ENCODE measurements at regions not wholly inside any gene's neighbourhood (a gene's known extent, or its start where the extent isn't known, plus 50 kb on each side); places are given as distances from the start of the nearest gene placed in this dataset.

DNA sequence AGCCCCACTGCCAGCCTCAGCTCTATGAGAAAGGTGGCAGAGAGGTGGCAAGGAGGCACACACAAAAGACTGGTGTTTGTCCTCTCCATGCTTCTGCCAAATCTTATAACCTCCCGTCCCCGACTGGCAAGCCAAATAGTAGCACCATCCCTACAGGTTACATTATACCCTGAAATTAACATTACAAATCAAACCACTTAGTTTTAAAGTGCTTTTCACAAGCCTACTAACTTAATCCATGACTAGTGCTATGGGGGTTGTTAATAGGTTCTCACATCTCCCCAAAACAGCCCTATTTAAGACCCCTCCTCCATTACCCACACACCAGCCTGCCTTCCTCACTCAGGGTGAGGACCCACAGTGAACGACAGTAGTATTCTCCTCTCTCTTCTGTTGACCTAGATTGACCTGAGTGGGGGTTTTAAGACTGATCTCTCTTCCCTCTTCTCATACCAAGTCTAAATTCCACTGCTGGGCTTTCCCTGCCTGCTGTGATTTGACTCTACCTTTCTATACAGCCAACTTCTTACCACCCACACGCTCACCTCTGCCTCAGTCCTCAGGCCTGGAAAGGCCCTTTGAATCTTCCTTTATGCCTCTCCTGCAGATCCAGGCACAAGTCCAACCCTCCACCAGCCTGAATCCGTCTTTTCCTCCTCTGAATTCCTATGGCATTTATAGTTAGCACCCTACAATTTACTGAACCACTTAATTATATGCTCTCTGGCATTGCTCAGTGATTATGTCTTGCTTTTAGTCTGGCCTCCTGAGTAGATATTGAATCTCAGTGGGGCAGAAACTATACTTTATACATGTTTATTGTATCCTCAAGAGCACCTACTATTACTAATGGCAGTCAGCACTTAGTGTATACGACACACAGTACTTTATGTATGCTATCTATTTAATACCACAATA lies 116.1 kb downstream of the TMEM174 start:
- no peak for DNase-seq

DNA sequence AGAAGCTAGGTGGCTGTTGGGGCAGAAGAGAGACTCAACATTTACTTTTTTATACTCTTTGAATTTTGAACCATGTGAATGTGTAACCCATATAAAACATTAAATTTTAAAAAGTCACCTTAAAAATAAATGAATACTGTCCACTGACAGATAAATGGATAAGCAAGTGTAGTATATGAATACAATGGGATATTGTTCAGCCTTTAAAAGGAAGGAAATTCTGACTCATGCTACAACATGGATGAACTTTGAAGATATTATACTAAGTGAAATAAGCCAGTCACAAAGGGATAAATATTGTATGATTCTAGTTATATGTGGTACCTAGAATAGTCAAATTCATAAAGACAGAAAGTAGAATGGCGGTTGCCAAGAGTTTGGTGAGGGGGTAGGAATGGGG lies 113.9 kb downstream of the TMEM174 start:
- no peak for DNase-seq

DNA sequence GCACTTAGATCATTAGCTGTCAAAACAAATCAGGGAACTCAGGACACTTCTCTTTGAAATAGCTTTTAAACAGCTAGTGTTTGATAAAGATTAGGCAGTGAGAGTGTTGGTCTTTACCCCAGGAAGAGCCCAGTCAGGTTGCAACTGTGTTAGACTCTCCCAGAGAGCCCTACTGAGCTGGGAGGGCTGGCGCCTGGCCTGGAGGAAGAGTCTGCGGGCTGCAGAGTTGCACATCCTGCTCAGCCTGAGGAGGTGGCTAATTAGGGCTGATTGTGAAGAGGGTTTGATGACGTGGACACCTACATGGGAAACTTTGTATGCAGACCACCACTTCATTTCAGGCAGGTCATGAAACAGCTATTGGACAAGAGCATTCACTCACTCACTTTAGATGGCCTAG lies 112.0 kb downstream of the TMEM174 start:
- DNase-seq = no peak

DNA sequence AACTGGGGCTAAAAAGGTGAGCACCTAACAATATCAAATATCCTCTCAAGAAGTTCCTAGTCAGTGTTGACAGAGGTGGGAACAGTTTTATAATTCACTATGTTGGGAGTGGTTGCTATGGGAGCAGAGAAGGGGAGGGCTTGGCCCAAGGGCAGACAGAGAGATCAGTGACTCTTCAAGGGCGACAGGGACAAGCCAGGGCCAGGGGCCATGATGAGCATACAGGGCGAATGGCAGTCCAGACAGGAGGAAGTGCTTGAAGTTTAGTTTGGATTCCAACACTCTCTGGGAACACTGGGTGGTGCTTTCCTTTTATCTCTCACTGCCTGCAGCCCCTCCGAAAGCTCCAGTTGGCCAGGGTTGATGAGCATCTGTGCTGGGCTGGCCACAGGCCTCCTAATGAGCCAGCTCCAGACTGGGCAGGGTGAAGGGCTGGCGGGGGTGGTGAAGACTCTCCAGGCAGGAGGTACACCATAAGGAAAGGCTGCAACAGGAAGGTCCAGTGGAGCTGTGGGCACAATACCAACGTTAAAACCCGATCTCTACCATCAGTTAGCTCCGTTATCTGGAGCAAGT lies 111.3 kb downstream of the TMEM174 start:
- DNase-seq = no peak

DNA sequence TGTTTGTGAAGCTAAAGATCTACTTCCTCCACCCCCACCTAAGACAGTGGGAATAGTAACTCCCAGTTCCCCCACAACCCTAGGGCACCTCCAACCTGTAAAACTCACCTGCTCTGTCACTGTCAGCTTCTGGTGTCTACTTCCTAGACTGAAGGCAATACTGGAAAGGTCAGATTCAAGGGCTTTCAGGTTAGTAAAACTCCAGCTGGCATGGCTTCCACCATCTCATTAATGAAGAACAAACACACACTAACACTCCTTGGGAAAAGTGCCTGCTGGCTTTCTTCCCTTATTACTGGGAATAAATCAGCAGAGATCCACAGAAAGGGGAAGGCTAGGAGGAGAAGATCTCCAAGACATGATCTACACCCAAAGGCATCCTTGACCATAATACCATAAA lies 109.9 kb downstream of the TMEM174 start:
- DNase-seq = no peak

DNA sequence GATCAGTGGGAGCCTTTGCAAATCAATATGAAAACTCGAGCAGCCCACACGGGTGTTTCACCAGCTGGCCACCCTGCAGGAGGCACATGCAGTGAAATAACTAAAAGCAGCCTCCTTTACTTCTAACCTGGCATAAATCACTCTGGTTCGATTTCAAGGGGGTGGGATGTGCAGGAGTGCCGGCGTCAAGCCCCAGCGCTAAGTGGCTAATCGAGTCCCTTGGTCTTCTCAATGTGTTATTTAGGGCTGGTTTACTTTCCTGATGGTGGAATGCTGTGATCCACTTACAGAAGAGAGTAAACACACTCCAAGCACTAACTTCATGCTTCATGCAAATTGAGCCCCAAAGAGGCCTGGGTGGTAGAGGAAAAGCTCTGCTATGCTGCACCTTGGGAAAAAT lies 109.4 kb downstream of the TMEM174 start:
- DNase-seq = no peak

DNA sequence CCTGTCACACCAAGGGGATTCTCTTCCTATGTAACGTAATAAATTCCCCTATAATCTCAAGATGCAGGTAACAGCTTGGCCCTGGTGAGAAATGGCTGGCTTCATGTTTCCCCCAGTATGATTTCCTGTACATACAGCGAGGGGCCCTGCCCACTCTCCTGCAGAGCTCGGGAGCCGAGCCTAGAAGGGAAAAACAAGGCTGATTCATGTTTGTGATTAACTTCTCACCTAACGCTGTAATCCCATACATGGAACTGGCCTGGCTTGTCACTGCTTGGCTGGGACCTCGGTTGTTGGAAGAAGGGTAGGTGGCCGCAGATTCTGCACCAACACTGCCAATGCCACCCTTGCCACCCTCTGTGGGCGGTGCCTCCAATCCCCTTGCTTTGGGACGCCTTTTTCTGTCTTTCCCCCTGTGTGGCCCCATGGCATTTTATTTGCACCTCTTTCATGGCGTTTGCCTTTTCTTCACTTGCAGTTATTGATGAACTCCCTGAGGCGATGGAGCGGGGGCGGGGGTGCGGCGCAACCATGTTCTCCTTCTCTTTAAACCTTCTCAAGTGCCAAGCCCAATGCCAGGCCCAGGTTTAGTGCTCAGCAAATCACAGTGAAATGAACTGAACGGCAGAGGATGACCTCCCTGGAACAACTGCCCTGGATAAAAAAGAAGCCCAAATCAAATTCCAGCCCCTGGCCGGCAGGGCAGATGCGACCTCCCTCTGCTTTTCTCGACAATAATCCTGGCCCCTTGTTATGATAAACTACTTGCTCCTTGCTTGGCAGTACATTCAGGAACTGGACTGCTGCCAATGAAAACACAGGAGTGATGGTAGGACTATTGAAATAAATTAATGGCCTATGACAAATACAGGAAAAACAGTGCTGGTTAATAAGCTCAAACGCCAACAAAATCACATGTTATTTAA lies 108.1 kb downstream of the TMEM174 start:
- DNase-seq = no peak

DNA sequence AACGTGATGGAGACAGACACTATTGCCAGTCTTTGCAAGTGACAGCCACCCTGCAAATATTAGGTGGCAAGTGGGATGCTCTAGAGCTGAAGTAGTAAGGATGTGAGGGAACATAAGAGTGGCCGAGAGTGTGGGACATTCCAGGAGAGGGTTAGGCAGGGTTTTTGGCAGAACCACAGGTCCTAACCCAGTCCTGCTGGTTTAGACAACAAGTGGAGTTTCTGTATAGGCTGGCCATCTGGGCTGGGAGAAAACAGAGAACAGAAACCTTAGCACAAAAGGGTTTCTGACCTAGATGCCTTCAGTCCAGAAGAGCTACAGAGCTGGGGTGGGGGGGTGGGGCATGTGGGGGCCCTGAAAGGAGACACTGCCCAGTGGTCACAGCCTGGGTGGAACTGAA lies 107.4 kb downstream of the TMEM174 start:
- DNase-seq = no peak

DNA sequence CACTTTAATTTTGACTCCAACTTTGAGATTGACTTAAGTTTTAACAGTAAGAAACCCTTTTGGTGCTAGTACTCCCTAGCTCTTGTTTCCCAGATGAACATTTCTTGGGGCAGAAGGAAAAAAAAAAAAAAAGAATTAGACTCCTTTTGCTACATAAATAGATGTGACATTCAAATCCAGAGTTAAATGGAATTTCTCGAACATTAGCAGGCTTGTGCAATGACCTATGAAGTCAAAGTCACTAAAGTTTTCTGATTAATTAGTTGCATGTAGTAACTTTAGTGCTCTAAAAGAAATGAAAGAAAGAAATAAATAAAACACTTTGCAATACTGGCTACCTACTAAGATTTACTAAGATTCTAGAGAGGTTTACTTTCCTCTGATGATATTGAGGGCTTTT lies 106.8 kb downstream of the TMEM174 start:
- DNase-seq = no peak

DNA sequence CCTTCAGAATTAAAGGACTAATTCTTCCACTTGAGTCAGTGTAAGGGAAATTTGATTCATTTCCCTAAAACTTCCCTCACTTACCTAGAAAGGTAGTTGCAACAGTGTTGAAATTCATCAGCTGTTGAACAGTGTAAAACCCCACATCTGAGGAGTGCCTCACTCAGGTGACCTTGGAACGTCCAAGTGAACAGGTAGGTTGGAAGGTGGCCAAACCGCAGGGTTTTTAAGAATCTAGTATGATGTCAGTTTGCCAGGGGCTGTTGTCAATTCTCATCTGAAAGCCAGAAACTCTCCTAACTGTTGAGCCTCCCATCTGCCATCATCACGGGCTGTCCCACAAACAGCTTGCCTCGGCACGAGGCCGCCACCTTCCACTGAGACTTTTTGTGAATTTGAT lies 105.7 kb downstream of the TMEM174 start:
- DNase-seq = no peak

DNA sequence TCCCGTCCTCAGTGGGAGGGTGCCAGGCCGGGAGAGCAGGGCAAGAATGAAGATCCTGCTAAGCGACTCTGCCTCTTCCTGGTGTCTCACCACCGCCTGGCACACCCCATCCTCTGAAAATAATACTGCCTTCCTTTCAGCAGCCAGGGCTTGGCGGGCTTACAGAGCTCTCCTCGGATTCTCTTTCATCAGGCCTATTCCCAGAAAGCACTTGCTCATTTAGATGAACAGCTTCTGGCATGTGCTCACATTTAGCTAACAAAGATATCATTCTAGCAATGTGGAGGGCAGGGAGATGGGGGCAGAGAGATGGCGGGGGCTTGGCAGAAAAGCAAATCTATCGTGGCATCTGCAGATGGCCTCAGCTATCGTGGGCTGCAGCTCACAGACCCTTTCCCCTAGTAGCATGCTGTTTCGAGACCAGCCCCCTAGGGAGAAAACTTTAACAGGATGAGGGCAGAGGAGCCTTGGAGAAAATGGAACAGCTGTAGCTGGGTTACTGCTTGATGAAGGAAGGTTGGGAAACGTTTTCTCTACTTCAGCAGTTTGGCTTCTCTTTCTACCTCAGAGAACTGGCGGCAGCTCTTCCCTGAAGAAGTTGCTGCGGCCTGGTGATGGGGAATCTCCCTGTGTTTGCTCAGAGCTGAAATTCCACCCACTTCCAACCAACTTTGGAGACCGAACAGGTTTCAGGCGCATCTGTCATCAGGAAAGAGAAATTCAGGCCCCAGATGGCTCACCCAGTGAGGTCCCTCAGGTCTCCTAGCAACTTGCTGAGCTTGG lies 102.1 kb downstream of the TMEM174 start:
- DNase-seq = no peak

DNA sequence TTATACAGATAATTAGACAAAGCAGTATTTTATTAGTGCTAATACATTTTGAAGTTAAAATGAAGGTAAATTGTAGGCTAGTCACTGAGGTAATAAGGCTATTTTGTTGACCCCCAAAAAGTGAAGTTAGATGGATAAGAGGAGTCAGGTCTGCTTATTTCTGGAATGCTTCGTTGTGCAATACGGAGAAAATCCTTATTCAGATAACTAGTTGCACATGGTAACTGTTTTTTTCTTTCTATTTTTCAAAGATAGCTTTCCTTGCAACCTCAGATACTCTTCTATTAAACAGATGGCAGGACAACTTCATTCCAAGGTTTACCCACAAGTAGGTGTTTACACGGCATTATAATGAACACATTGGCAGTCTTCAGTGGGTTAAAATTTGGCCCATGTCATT lies 101.1 kb downstream of the TMEM174 start:
- no peak for DNase-seq

DNA sequence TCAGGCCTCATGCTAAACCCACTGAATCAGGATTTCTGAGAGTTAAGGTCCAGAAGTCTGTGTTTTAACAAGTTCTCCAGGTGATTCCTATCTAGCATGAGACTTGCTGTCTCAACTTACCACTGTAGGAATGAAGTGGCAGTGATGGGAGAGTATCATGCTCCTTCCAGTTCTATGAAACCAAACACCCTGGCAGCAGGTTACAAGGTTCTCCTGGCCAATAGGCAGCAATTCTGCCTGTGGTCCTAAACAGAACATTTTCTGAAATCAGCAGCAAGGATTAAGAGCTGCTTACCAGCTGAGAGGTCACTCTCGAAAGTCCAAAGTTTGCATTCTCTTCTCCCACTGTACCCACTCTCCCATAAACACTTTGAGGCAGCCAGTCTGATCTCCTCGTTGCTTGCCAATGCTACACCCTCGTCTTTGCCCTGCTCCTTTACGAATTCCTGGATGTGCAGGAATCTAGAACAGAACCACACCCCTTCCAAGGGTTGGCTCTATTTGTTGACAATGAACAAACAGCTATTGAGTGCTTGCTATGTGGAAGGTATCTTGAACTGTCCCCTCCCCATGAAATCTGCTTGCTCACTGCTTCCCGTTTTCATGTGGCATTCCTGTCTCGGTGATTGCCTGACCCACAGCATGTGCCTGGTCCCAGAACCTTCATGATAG lies 100.5 kb downstream of the TMEM174 start:
- DNase-seq = no peak

DNA sequence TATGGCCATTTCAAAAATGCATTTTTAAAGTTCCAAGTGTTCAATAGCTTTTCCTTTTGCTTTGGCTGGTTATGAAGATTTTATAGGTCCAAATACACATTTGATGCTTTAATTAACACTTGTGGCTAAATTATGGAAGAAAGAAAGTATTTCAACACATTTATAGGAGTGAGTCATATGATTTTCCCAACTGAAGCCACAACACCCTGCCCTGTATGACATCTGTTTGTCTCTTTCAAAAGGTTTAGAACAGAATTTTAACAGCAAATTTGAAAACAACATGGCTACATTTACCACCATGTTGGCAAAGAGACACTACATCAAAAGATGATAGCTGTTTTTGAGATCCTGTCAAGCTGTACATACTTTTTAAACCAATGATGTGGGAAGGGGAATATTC lies 99.4 kb downstream of the TMEM174 start:
- DNase-seq = no peak

DNA sequence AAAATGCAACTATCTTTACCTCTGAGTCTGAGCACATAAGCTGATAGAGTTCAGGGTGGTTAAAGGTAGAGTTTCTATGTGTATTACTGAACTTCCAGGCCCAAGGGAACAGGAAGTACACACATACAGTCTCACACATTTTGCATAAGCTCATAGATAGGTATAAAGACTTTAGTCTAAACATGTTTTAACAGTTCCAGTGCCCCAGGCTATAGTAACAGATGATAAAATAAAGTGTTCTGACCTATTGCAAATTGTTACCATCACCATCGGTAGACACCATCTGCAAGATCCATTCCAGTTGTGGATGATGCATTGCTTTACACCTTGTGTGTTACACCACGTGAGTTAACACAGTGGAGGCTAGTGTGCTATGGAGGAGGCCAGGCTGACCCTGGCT lies 95.8 kb downstream of the TMEM174 start:
- no peak for DNase-seq

DNA sequence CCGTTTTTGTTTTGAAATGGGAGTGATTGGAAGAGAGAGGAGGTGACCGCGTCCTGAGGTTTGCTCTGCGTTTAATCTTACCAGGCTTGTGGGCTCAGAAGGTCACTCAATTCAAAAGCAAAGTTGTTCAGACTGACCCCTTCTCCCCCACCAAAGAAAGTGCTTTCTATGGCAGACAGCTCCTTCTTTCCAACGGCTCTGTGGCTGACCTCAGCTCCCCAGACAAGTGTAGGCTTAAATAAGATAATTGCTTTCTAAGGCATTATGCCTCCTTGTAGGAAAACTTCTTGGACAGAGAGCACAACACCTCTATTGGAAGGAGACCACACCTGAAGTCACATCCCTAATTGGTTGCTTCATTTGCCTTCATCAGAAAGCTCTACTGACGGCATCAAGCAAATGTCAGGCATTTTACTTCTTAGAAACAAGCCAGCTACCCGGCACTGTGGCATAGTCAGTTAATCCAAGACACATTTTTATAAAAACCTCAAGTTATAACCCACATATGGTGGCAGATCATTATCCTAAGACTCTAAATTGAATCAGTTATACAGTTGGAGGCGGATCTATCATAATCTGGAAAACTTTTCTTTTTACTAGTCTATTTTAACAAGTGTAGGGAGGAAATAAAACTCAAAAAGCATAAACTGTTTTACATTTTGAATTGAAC lies 94.9 kb downstream of the TMEM174 start:
- no peak for DNase-seq

DNA sequence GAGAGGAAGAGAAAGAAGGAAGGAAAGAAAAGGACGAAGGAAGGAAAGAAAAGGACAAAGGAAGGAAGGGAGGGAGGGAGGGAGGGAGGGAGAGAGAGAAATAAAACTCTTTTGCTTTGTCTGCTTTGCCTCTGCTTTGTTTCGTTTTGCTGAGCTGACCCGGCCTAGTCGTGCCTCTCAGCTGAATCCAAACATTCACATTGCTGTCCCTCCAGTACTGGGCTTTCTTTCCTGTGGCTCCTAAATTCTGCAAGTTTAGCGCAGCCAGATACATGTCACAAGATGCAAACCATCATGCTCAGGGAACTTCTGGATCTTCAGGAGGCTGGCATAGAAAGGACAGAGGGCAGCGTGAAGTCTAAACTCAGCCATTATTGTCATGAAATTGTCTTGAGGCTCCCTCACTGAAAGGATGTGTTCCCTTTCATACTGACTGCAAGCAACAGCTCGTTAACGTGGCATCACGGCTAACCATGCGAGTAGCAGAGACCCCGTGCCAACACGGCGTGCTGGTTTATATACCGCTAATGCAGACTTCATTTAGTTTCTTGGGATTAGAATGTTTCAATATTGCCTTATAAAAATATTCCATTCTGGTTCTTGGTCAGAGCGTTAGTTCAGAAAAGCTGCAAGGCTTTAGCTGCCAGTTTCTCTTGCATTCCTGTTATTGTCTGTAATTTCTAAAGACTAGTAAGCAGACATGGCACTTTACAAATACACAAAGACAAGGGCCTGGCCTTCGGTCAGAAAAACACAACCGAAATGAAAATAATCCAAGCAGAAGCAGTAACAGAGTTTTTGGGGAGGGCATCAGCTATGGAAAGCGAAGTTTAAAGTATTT lies 94.2 kb downstream of the TMEM174 start:
- DNase-seq = no peak

DNA sequence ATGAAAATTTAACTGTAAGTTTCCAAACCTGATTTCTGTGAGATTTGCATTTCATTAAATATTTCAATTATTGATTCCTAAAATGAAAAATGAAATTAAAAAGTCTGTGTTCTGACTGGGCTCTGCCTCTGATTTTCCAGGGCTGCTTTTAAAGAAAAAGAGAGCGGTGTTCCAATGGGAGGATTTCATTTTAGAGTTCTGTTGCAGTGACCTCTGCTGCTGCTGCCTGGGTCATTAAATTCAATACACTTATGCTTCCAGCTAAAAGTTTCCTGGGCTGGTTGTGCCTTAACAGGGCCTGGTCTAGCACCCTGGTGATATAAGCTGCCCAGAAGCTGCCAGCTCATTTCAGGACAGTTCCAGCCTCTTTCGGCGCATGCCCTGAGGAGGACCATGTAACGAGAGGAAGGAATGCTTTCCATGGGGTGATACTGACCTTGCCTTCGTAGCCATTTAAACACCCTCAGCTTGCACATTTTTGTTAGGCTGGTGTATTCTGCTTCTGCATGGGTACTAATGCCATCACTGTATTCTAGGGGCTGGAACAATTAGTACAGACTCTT lies 93.3 kb downstream of the TMEM174 start:
- no peak for DNase-seq

DNA sequence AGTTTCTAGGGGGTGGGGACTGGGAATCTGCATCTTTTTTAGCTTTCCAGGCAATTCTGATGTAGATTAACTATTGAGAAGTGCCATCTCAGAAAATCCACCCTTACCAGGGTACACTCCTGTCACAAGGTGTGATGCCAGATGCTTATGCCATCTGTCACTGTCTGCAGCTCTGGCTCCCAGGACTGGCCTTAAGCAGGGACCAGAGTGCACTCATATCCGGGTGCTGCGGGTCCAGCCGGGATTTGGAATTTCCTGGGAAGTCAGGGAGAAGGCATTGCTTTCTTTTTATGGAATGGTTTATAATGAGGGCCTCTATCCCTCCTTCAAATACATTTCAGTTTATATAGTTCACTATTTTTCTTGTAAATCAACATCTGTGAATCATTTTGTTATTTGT lies 92.6 kb downstream of the TMEM174 start:
- DNase-seq = no peak

DNA sequence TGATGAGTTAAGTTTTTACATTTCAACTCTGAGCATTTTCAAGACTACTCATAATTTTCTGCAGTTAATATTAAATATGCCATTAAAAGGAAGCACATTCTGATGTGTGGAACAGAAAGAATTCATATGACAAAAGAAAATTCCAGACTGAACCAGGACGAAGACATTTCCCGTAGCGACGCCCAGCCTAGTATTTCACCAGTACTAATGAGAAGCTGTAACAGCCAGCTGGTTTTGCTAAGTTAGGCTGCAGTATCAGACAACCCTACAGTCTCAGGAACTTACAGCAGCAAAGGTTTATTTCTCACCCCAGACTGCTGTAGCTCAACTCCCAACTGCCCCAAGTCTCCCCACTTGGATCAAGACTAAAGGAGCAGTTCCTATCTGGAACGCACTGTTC lies 91.6 kb downstream of the TMEM174 start:
- DNase-seq = no peak

Measured in GOT3 (cell line).